ENCODE measurements at regions not wholly inside any gene's neighbourhood (a gene's known extent, or its start where the extent isn't known, plus 50 kb on each side); places are given as distances from the start of the nearest gene placed in this dataset.
A peak's percentile ranks its signal among the peaks of the same experiment; 100 is the strongest.
"Not testable (repeated sequence)": the region's sequence is repeated elsewhere in the genome, so short reads cannot be mapped to it uniquely, and the experiment has no call there.

- peak; percentile 12 for DNase-seq (ENCODE audit: low spot score)
- FAIRE-seq: no peak
These were observed 53.9 kb upstream of the HEPH start for GRCh38 chrX:66110112-66110511.

GRCh38 chrX:66107860-66108259, 56.2 kb upstream of the HEPH start:
- FAIRE-seq; DNase-seq (ENCODE audit: low spot score): not testable (repeated sequence)

- not testable (repeated sequence) for FAIRE-seq; DNase-seq (ENCODE audit: low spot score)
These were observed 61.6 kb upstream of the HEPH start for GRCh38 chrX:66102398-66102797.

- DNase-seq (ENCODE audit: low spot score): no peak
- FAIRE-seq: no peak
These were observed 58.3 kb upstream of the VSIG4 start for GRCh38 chrX:66098162-66098561.

- FAIRE-seq; DNase-seq (ENCODE audit: low spot score): not testable (repeated sequence)
These were observed 57.1 kb upstream of the VSIG4 start for GRCh38 chrX:66096987-66097386.

- DNase-seq (ENCODE audit: low spot score); FAIRE-seq: not testable (repeated sequence)
These were observed 50.1 kb upstream of the VSIG4 start for GRCh38 chrX:66090004-66090403.

Data from urothelium cell line (cell line).